Smooth muscle cell (in vitro differentiated cells): ENCODE measurements at regions not wholly inside any gene's neighbourhood (a gene's known extent, or its start where the extent isn't known, plus 50 kb on each side); places are given as distances from the start of the nearest gene placed in this dataset.

Experiments
- DNase-seq: peaks from one replicate; lab custom pipeline; 2025; ENCODE audit not compliant: unreplicated experiment; lab: John Stamatoyannopoulos, UW
- H2AFZ ChIP-seq: fragments of 200-600 bp; sonication (generic); 2 replicates; pipeline ENCODE4 v1.6.0; 2016; ENCODE audit warnings: antibody characterized with exemption, low read depth, mild to moderate bottlenecking
- H3F3A ChIP-seq: fragments of 200-600 bp; sonication (generic); 2 replicates; pipeline ENCODE4 v1.6.0; 2017; ENCODE audit warnings: antibody characterized with exemption, low read depth
- H3K27ac ChIP-seq: fragments of 200-600 bp; sonication (generic); 2 replicates; pipeline ENCODE4 v1.5.1; 2016; ENCODE audit warnings: low read depth, mild to moderate bottlenecking
- H3K27me3 ChIP-seq: fragments of 200-600 bp; sonication (generic); 2 replicates; pipeline ENCODE4 v1.6.1; 2016; ENCODE audit warnings: low read depth, mild to moderate bottlenecking
- H3K36me3 ChIP-seq: fragments of 200-600 bp; sonication (generic); 2 replicates; pipeline ENCODE4 v1.5.1; 2016; ENCODE audit warnings: low read depth
- H3K4me1 ChIP-seq: fragments of 200-600 bp; sonication (generic); 2 replicates; pipeline ENCODE4 v1.5.1; 2016; ENCODE audit warnings: low read depth
- H3K4me2 ChIP-seq: fragments of 200-600 bp; sonication (generic); 2 replicates; pipeline ENCODE4 v1.6.0; 2016; ENCODE audit warnings: mild to moderate bottlenecking
- H3K4me3 ChIP-seq: fragments of 200-600 bp; sonication (generic); 2 replicates; pipeline ENCODE4 v1.5.1; 2016; ENCODE audit warnings: mild to moderate bottlenecking
- H3K79me2 ChIP-seq: fragments of 200-600 bp; sonication (generic); 2 replicates; pipeline ENCODE4 v1.6.0; 2016; ENCODE audit warnings: low read depth, mild to moderate bottlenecking
- H3K9ac ChIP-seq: fragments of 200-600 bp; sonication (generic); 2 replicates; pipeline ENCODE4 v1.6.0; 2016; ENCODE audit warnings: low read depth
- H3K9me3 ChIP-seq: fragments of 200-600 bp; sonication (generic); replicated peaks from 2 replicates; pipeline ENCODE4 v1.5.1; 2016; ENCODE audit warnings: low read depth
- H4K20me1 ChIP-seq: fragments of 200-600 bp; sonication (generic); 2 replicates; pipeline ENCODE4 v1.6.0; 2016; ENCODE audit warnings: low read depth
- CTCF ChIP-seq: fragments of 200-600 bp; sonication (generic); IDR thresholded peaks from 2 replicates; pipeline ENCODE4 v1.5.1; 2017; ENCODE audit warnings: borderline replicate concordance, mild to moderate bottlenecking, antibody characterized with exemption; ENCODE audit not compliant: insufficient read depth, poor library complexity, severe bottlenecking
- WGBS: methylation state at CpG from one replicate; pipeline ENCODE4 v1.1.7; 2016; ENCODE audit warnings: low lambda C conversion rate; 5-methylcytosine and 5-hydroxymethylcytosine counted together

DNA sequence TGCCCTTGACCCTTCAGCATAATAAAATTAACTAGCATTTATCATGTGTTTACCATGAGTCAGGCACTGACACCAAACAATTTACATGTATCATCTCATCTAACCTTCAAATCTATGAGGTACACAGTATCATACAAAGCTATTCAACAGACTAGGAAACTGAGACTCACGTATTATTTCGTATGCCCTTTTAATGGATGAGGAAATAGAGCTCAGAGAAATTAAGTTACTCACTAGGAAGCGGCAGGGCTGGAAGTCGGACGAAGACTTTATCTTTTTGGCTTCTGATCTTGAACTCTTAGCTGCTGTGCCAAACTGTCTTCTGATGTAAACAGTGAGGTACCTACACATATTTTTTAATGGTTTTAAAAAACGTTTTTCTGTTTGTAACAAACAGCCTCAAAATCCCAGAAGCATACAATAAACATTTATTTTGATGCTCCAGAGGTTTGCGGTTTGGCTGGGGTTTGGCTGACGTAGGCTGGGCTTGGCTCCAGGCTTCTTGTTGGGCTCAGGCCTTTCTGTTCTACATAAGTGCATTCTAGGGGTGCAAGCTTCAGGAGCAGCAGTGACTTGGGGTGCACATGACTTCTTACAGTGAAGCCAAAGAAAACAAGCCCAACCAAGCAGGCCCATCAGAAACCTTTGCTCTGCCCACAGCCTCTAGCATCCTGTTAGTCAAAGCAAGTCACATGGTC, 184.7 kb downstream of the TBX5 start:
- H4K20me1 ChIP-seq: no peaks in the 10 kb centered on the region
- WGBS: 84% methylated on average over 8 of the region's 8 CpGs
- DNase-seq: no peak
- no peak overlapping the region for H3K4me2 ChIP-seq
- no peak overlapping the region for H2AFZ ChIP-seq
- peaks cover 73% of the 10 kb centered on the region for H3K27me3 ChIP-seq
- no peak overlapping the region for H3K4me3 ChIP-seq
- H3K4me1 ChIP-seq: no peaks in the 10 kb centered on the region
- H3K36me3 ChIP-seq: no peaks in the 10 kb centered on the region
- H3K9me3 ChIP-seq: no peaks in the 10 kb centered on the region
- TF ChIP-seq CTCF: no peak
- no peaks in the 10 kb centered on the region for H3K79me2 ChIP-seq
- no peaks in the 10 kb centered on the region for H3F3A ChIP-seq
- H3K9ac ChIP-seq: no peak overlapping the region
- no peak overlapping the region for H3K27ac ChIP-seq

DNA sequence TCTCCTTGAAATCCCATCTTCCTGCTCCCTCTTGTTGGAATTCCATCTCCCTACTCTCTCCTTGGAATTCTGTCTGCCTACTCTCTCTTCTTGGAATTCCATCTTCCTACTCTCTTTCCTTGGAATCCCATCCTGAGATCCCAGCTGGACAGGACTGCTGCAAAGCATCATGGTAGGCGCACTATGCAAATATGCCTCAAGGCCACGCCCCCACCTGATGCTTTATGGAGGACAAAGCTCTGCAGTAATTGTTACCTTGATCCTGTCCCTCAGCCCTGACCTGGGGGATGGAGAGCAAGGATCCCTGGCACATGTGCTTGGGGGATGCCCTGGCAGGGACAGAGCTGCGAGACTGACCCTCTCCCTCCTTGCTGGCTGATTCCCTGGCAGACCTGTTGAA, 185.6 kb downstream of the TBX5 start:
- H3K4me3 ChIP-seq: no peak overlapping the region
- H3K36me3 ChIP-seq: no peaks in the 10 kb centered on the region
- 83% methylated on average over 3 of the region's 3 CpGs for WGBS
- no peak overlapping the region for H2AFZ ChIP-seq
- no peak for TF ChIP-seq CTCF
- DNase-seq: no peak
- no peak overlapping the region for H3K9ac ChIP-seq
- H3K4me2 ChIP-seq: no peak overlapping the region
- no peaks in the 10 kb centered on the region for H4K20me1 ChIP-seq
- no peaks in the 10 kb centered on the region for H3K9me3 ChIP-seq
- no peaks in the 10 kb centered on the region for H3F3A ChIP-seq
- peaks cover 76% of the 10 kb centered on the region for H3K27me3 ChIP-seq
- H3K27ac ChIP-seq: no peak overlapping the region
- no peaks in the 10 kb centered on the region for H3K79me2 ChIP-seq
- H3K4me1 ChIP-seq: no peaks in the 10 kb centered on the region

DNA sequence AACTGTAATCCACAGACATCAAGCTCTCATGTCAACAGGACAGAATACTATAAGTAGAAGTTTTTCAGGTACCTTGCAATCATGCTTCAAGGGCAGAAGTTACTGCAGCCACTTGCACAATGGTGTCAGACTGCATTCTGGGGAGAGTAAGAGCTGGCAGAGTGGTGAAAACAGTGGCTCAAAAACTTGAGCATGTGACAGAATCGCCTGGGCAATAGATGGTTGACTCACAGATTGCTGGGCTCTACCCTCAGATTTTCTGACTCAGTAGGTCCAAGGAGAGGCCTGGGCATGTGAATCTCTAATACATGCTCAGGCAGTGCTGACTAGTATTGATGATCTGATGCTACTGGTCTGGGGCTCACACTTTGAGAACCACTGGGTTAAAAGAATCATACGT, 187.8 kb downstream of the TBX5 start:
- Histone ChIP-seq H3K79me2 (no peaks in the 10 kb centered on the region), H3K9me3 (no peaks in the 10 kb centered on the region), H3K4me2 (no peak overlapping the region), H3K36me3 (no peaks in the 10 kb centered on the region), H3K4me1 (no peaks in the 10 kb centered on the region), H3K27ac (no peak overlapping the region), H3F3A (no peaks in the 10 kb centered on the region), H4K20me1 (no peaks in the 10 kb centered on the region), H3K4me3 (no peak overlapping the region), H2AFZ (no peak overlapping the region), H3K9ac (no peak overlapping the region), H3K27me3 (peaks cover 75% of the 10 kb centered on the region)
- TF ChIP-seq CTCF: no peak
- 92% methylated on average over 2 of the region's 2 CpGs for WGBS
- DNase-seq: no peak

DNA sequence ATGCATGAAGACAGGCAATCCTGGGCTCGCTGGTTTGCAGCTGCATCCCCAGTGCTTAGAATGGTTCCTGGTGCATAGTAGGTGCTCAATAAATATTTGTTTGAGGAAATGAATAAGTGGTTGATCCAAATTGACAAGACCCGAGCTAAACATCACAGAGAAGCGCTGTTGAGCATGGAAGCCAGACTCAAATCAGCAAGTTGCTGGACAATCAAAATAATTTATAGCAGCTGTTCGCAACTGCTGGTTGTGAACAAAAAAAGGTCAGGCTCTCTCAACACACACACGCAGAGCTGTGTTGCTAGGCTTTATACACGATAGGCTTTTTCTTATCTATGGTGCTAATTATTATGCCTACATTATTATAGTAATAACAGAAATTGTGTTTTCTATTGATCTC, 190.2 kb downstream of the TBX5 start:
- no peak overlapping the region for H3K27ac ChIP-seq
- no peak overlapping the region for H3K9ac ChIP-seq
- H2AFZ ChIP-seq: no peak overlapping the region
- H4K20me1 ChIP-seq: no peaks in the 10 kb centered on the region
- no peak overlapping the region for H3K4me3 ChIP-seq
- WGBS: 56% methylated on average over 6 of the region's 6 CpGs
- H3K27me3 ChIP-seq: peaks cover 78% of the 10 kb centered on the region
- no peaks in the 10 kb centered on the region for H3K36me3 ChIP-seq
- H3K4me1 ChIP-seq: no peaks in the 10 kb centered on the region
- H3K4me2 ChIP-seq: no peak overlapping the region
- no peak for DNase-seq
- no peaks in the 10 kb centered on the region for H3K79me2 ChIP-seq
- no peak for TF ChIP-seq CTCF
- no peaks in the 10 kb centered on the region for H3K9me3 ChIP-seq
- H3F3A ChIP-seq: no peaks in the 10 kb centered on the region
